Activated CD8-positive, alpha-beta memory T cell treated with anti-CD3 and anti-CD28 coated beads, Interleukin-2, amount 10 ng/mL, durations not matched to agents 7 days and 5 days (primary cell): ENCODE measurements at regions not wholly inside any gene's neighbourhood (a gene's known extent, or its start where the extent isn't known, plus 50 kb on each side); places are given as distances from the start of the nearest gene placed in this dataset.

ENCODE experiments used
- ATAC-seq: fragments of 150-1000 bp; cut with Tn5 transposase; one replicate; pipeline ENCODE4 v1.10.0; 2021; ENCODE audit warnings: moderate library complexity
- CTCF ChIA-PET: fragments of 350-600 bp; sonication (Branson Sonifier 250); formaldehyde crosslinking; loops from one replicate; lab custom pipeline; 2021; ENCODE audit warnings: antibody characterized with exemption; lab: Charles Lee
- DNase-seq: peaks from one replicate; pipeline ENCODE4 v3.0.0-alpha.2; 2020
- H3K27ac Mint-ChIP-seq: one replicate; pipeline ENCODE4 v1.8.0; 2021; ENCODE audit warnings: mild to moderate bottlenecking, mixed read lengths
- H3K27me3 Mint-ChIP-seq: one replicate; pipeline ENCODE4 v1.8.0; 2021; ENCODE audit warnings: mixed read lengths
- H3K36me3 Mint-ChIP-seq: one replicate; pipeline ENCODE4 v1.8.0; 2021; ENCODE audit warnings: mild to moderate bottlenecking, mixed read lengths
- H3K4me1 Mint-ChIP-seq: one replicate; pipeline ENCODE4 v1.8.0; 2021; ENCODE audit warnings: mixed read lengths
- H3K4me3 Mint-ChIP-seq: one replicate; pipeline ENCODE4 v1.8.0; 2021; ENCODE audit warnings: mild to moderate bottlenecking, moderate library complexity, mixed read lengths
- H3K9me3 Mint-ChIP-seq: one replicate; pipeline ENCODE4 v1.8.0; 2022; ENCODE audit warnings: low read depth, mixed read lengths

DNA sequence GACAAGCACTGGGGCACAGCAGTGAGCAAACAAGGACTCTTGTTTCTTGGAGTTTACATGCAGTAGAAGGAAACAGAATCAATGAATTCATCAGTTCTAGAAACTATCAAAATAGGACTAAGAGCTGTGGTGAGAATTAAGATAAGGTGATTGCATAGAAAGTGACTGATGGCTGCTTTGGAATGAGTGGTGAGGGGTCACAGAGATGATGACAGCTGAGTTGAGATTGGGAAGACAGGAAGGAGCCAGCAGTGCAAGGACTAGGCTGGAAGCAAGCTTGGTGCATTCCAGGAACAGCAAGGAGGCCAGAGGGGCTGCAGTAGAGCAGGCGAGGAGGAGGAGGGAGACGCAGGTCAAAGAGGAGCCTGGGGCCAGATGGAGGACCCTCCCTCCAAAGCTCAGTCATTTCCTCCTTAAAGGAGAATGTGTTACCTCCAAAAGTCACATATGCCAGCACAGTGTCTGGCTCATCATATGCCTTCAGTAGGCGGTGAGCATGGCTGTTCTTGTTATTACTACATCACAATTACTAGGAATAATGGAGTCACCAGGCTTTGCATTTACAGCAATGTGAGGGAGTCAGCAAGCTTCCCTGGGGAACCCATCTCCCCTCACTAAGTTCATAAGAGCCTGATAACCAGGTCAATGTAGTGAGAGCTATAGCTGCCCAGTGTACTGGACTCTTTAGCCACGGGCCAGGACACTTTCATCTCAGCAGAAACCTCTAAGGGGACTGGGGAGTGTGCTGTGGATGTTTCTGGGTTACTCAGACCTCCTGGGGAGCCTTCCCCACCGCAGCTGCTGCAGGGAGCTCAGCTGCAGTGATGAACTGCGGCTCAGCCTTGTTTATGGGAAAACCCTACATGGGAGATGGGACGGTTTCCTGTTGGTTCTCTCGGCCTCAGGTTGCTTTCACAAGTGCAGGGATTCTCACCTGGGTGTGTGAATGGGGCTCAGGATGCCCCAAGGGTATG is 157.2 kb downstream of the SEC14L1 start:
- Mint-ChIP-seq H3K9me3 (no peaks in the 10 kb centered on the region), H3K27me3 (peaks cover 3% of the 10 kb centered on the region), H3K27ac (no peak overlapping the region), H3K4me1 (no peaks in the 10 kb centered on the region), H3K36me3 (no peaks in the 10 kb centered on the region), H3K4me3 (no peak overlapping the region)
- CTCF ChIA-PET: interaction anchor here (0.9 kb wide), 1 partner anchor 242 kb away, joined by 3 read pairs; no protein-coding TSS in a partner anchor
- no peak for DNase-seq
- ATAC-seq: no peak

DNA sequence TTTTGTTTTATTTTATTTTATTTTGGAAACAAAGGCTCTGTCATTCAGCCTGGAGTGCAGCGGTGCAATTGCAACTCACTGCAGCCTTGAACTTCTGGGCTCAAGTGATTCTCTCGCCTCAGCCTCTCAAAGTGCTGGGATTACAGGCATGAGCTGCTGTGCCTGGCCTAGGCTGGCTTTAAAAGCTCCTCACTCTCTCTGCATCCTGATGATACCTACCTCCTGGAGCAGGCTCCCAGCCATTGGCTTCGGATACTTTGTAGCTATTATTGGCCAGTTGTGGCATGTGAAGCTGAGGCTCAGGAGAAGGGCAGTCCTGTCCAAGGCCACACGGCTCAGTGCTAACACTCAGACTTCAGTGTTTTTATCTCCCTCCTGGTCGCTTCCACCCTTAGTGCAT is 158.0 kb downstream of the SEC14L1 start:
- ATAC-seq: no peak
- CTCF ChIA-PET: interaction anchor here (0.9 kb wide), 1 partner anchor 243 kb away, joined by 3 read pairs; no protein-coding TSS in a partner anchor
- H3K27me3 Mint-ChIP-seq: peaks cover 3% of the 10 kb centered on the region
- no peaks in the 10 kb centered on the region for H3K4me1 Mint-ChIP-seq
- no peak overlapping the region for H3K27ac Mint-ChIP-seq
- DNase-seq: no peak
- no peak overlapping the region for H3K4me3 Mint-ChIP-seq
- H3K9me3 Mint-ChIP-seq: no peaks in the 10 kb centered on the region
- no peaks in the 10 kb centered on the region for H3K36me3 Mint-ChIP-seq

- H3K9me3 Mint-ChIP-seq: no peaks in the 10 kb centered on the region
These were observed 158.7 kb downstream of the SEC14L1 start for GRCh38 chr17:77299256-77300015.

DNA sequence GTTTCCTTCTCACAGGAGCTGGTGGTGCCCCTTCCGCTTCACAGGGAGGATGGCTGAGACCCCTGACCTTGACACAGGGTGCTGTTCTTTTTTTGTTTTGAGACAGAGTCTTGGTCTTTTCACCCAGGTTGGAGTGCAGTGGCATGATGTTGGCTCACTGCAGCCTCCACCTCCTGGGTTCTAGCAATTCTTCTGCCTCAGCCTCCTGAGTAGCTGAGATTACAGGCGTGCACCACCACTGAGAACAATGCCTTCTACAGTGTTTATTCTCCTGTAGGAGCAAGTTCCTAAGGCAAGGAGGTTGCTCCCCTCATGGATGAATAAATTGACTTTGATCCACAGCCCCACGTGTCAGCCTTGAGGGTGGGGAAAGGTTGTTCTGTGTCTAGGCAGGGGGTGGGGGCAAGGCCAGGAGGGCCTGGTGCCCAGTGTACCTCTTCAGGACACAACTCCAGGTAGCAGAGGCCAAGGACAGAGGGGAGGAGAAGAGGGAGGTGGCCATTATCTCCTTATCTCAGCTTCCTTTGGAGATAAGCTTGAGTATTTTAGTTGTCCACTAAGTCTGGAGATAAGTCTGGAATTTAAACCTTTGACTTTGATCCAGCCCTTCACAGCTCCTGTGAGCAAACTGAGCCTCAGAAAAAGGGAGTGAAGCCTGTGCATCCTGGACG is 159.4 kb downstream of the SEC14L1 start:
- ATAC-seq (no peak), DNase-seq (no peak)
- CTCF ChIA-PET: no interaction called here
- Mint-ChIP-seq H3K9me3 (no peaks in the 10 kb centered on the region), H3K4me3 (no peak overlapping the region), H3K27me3 (peaks cover 3% of the 10 kb centered on the region), H3K36me3 (no peaks in the 10 kb centered on the region), H3K27ac (no peak overlapping the region), H3K4me1 (no peaks in the 10 kb centered on the region)

More at GRCh38 chr17:77299256-77300015, 158.7 kb downstream of the SEC14L1 start:
- no peaks in the 10 kb centered on the region for H3K36me3 Mint-ChIP-seq
- DNase-seq (no peak), ATAC-seq (no peak)
- H3K4me1 Mint-ChIP-seq: no peaks in the 10 kb centered on the region
- H3K27me3 Mint-ChIP-seq: peaks cover 3% of the 10 kb centered on the region
- H3K4me3 Mint-ChIP-seq: no peak overlapping the region
- CTCF ChIA-PET: no interaction called here
- H3K27ac Mint-ChIP-seq: no peak overlapping the region

GRCh38 chr17:77301694-77302266 is 161.0 kb downstream of the SEC14L1 start:
- DNase-seq: no peak
- no peak overlapping the region for H3K27ac Mint-ChIP-seq
- no peaks in the 10 kb centered on the region for H3K4me1 Mint-ChIP-seq
- H3K4me3 Mint-ChIP-seq: no peak overlapping the region
- no peaks in the 10 kb centered on the region for H3K27me3 Mint-ChIP-seq
- no peaks in the 10 kb centered on the region for H3K9me3 Mint-ChIP-seq
- CTCF ChIA-PET: no interaction called here
- no peaks in the 10 kb centered on the region for H3K36me3 Mint-ChIP-seq
- no peak for ATAC-seq

DNA sequence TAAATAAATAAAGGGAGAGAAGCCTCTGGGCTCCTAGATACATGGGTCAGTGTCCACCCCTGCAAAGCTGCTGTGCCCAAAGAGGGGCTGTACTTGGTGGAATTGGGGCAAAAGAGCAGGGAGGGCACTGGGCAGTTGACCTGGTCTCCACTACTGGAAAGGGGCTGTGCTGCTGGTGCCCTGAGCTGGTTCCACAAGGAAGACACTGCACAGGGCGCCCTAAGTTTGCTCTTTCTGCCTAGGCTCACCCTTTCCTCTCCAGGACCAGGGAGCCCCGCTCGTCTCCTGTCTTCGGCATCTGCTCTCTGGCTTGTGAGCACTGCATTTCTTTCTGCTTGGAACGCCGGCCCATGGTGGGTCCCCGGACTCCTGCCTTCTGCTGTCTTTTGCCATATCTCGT is 161.9 kb downstream of the SEC14L1 start:
- CTCF ChIA-PET: no interaction called here
- H3K9me3 Mint-ChIP-seq: no peaks in the 10 kb centered on the region
- ATAC-seq: no peak
- H3K4me1 Mint-ChIP-seq: no peaks in the 10 kb centered on the region
- peaks cover 2% of the 10 kb centered on the region for H3K27me3 Mint-ChIP-seq
- no peak overlapping the region for H3K4me3 Mint-ChIP-seq
- H3K27ac Mint-ChIP-seq: no peak overlapping the region
- no peak for DNase-seq
- H3K36me3 Mint-ChIP-seq: no peaks in the 10 kb centered on the region

DNA sequence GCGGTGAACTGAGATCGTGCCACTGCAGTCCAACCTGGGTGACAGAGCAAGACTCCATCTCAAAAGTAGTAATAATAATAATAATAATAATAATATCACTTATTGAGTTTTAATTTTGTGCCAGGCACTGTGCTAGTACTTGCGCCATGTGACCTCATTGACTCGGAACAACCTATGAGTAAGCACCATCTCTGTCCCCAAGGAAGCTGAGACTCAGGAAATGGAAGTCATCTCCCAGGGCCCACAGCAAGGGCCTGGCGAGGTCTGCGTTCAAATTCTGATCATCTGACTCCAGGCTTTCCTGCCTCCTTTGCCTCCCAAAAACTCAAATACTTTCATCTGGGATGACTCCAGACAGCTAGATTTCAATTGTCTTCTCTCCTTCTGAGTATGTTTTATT is 162.9 kb downstream of the SEC14L1 start:
- no peaks in the 10 kb centered on the region for H3K9me3 Mint-ChIP-seq
- DNase-seq (no peak), ATAC-seq (no peak)
- H3K27me3 Mint-ChIP-seq: peaks cover 2% of the 10 kb centered on the region
- CTCF ChIA-PET: no interaction called here
- H3K27ac Mint-ChIP-seq: no peak overlapping the region
- H3K36me3 Mint-ChIP-seq: no peaks in the 10 kb centered on the region
- no peaks in the 10 kb centered on the region for H3K4me1 Mint-ChIP-seq
- H3K4me3 Mint-ChIP-seq: no peak overlapping the region

DNA sequence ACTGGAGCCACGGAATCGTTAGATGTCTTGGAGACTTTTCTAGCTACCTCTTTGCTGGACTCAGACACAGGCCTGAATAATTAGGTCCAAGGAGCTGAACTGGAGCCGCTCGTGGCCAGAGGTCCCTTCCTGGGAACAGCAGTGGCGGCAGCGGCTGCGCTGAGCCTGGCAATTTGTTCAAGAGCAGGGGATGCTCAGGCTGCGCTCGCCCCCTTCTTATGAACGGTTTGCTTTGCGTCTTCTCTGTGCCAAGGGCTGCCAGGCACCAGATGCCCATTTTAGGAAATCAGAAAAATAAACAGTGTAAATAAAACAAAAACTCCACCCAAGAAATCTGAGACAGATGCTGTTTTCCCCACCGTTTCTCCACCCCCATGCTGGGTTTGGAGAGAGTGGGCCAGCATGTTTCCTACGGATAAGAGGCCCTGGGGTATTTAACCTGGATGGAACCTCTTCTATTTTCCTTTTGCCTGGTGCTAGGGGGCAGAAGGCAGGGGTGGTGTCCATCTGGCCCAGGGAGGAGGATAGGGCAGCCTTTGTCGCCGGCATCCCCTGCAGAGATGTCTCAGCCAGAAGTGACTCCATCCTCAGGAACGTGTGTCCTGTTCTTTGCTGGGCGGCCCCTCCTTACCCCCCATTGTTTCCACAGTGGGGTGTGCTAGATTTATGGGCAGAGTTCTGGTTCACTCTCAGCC is 163.4 kb downstream of the SEC14L1 start:
- no peak overlapping the region for H3K4me3 Mint-ChIP-seq
- no peak overlapping the region for H3K27ac Mint-ChIP-seq
- H3K27me3 Mint-ChIP-seq: peaks cover 2% of the 10 kb centered on the region
- H3K9me3 Mint-ChIP-seq: no peaks in the 10 kb centered on the region
- CTCF ChIA-PET: no interaction called here
- DNase-seq: no peak
- ATAC-seq: no peak
- no peaks in the 10 kb centered on the region for H3K4me1 Mint-ChIP-seq
- no peaks in the 10 kb centered on the region for H3K36me3 Mint-ChIP-seq

DNA sequence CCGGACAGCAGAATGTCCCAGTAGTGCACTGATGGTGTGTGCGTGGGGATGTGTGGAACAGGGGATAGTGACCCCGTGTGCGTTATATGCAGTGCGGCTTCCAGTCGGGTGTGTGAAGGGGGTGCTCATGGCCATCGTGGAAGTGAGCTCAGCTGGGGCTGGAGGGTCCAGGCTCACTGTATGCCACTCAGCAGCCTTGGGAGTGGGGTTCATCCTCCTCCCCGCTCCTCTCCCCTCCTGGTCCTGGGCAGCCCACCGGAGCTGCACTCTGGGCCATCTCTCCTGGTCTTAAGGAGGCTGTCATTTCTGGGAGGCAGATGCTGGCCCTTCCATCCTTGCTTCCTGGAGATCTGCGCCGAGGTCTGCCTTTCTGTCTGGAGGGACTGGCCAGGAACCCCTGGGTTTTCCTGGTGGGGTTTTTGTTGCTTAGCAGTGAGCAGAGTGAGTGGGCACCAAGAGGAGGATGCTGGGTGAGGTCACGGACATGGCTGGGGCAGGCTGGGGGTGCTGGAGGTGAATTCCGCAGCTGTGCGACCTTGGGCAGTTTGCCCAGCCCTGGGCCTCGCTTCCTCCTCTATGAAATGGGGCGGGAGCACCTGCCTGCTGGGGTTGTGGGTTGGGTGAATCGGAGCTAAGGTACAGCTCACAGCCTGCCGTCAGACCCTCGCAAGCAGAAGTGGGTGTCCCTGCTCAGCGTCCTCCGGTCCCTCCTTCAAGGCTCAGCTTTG is 164.1 kb downstream of the SEC14L1 start:
- peaks cover 2% of the 10 kb centered on the region for H3K27me3 Mint-ChIP-seq
- H3K9me3 Mint-ChIP-seq: no peaks in the 10 kb centered on the region
- no peak overlapping the region for H3K4me3 Mint-ChIP-seq
- H3K36me3 Mint-ChIP-seq: no peaks in the 10 kb centered on the region
- H3K27ac Mint-ChIP-seq: no peak overlapping the region
- DNase-seq: no peak
- CTCF ChIA-PET: no interaction called here
- ATAC-seq: no peak
- no peaks in the 10 kb centered on the region for H3K4me1 Mint-ChIP-seq

DNA sequence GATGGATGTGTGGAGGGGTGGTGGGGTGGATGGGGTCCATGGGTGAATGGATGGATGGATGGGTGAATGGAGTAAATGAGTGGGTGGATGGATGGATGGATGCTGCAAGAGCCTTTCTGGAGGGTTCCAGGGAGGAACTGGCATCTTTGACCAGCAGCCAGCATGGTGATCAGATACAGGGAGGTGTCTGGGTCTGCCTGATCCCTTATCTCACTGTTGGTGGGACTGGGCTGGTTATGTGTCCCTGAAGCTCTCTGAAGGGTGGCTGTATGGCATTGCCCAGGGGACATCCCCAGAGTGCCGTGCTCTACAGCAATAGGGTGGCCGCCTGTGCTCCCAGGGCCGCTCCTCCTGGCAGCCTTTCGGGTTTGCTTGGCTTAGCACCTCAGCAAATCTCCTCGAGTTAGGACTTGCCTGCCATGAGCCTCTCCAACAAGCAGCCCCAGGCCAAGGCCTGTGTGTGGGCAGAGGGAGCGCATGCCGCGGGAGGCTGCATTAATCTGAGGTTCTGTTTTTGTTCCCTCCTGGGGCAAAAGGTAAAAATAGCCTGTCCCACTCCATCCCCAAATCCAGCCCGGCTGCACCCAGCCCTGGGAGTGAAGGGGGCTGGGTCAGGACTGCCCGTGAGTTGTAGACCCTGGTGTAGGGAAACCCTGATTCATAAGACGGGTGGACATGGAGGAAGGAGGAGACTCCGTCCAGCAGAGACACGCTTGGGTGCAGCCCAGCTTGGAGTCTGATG is 165.4 kb downstream of the SEC14L1 start:
- no peaks in the 10 kb centered on the region for H3K4me1 Mint-ChIP-seq
- ATAC-seq: no peak
- CTCF ChIA-PET: no interaction called here

GRCh38 chr17:77306790-77307478 is 166.2 kb downstream of the SEC14L1 start:
- Mint-ChIP-seq H3K36me3 (no peaks in the 10 kb centered on the region), H3K27ac (no peak overlapping the region), H3K4me3 (no peak overlapping the region), H3K27me3 (peaks cover 2% of the 10 kb centered on the region), H3K9me3 (no peaks in the 10 kb centered on the region), H3K4me1 (no peaks in the 10 kb centered on the region)
- DNase-seq (no peak), ATAC-seq (no peak)
- CTCF ChIA-PET: no interaction called here

More for the DNA sequence above, 165.4 kb downstream of the SEC14L1 start:
- no peak for DNase-seq
- Mint-ChIP-seq H3K4me3 (no peak overlapping the region), H3K27me3 (peaks cover 2% of the 10 kb centered on the region), H3K9me3 (no peaks in the 10 kb centered on the region), H3K27ac (no peak overlapping the region), H3K36me3 (no peaks in the 10 kb centered on the region)
